HEK293 (cell line): ENCODE measurements at regions not wholly inside any gene's neighbourhood (a gene's known extent, or its start where the extent isn't known, plus 50 kb on each side); places are given as distances from the start of the nearest gene placed in this dataset.

ENCODE experiments used
- CTCF ChIA-PET: fragments of 350-600 bp; formaldehyde crosslinking; extraction: SDS; loops from one replicate; lab custom pipeline; 2021; ENCODE audit warnings: antibody characterized with exemption; lab: Yijun Ruan, JAX
- POLR2A ChIA-PET: fragments of 300-600 bp; formaldehyde crosslinking; extraction: SDS; loops from one replicate; lab custom pipeline; 2020; ENCODE audit warnings: antibody characterized with exemption, inconsistent platforms; lab: Yijun Ruan, JAX
- H3K27ac ChIP-seq: fragments of 200-500 bp; sonication (Bioruptor generic); 2 replicates; pipeline ENCODE4 v1.5.1; 2014; ENCODE audit warnings: low read depth, low read length, control low read depth, inconsistent platforms; ENCODE audit errors: extremely low read depth
- H3K36me3 ChIP-seq, 2 experiments: fragments of 200-500 bp in 1 of 2; sonication (Bioruptor generic) in 1 of 2; 1 replicate in 1 of 2; 2 replicates in 1 of 2; pipeline ENCODE4 v1.5.1; 2014 to 2017; ENCODE audit warnings: inconsistent platforms in 2 of 2, low read length in 2 of 2; ENCODE audit not compliant: control insufficient read depth in 2 of 2, insufficient read depth in 1 of 2
- H3K4me1 ChIP-seq: fragments of 200-500 bp; sonication (Bioruptor generic); 2 replicates; pipeline ENCODE4 v1.5.1; 2014; ENCODE audit warnings: mild to moderate bottlenecking, low read length, inconsistent platforms; ENCODE audit not compliant: control insufficient read depth, insufficient read depth
- H3K4me3 ChIP-seq: 2 replicates; pipeline ENCODE4 v1.5.1; 2011; ENCODE audit warnings: low read depth, mild to moderate bottlenecking, control low read depth, low read length, moderate library complexity
- H3K9me3 ChIP-seq: fragments of 200-500 bp; sonication (Bioruptor generic); 2 replicates; pipeline ENCODE4 v1.5.1; 2014; ENCODE audit warnings: low read depth, low read length, inconsistent platforms; ENCODE audit not compliant: control insufficient read depth, insufficient read depth
- GLIS1 ChIP-seq: fragments of 450-650 bp; formaldehyde crosslinking; IDR thresholded peaks from 2 replicates; pipeline ENCODE4 v1.5.1; 2016; ENCODE audit warnings: missing biosample characterization, missing genetic modification characterization
- KLF1 ChIP-seq: fragments of 450-650 bp; formaldehyde crosslinking; IDR thresholded peaks from 2 replicates; pipeline ENCODE4 v1.5.1; 2016; ENCODE audit warnings: missing biosample characterization, missing genetic modification characterization
- SETDB1 ChIP-seq: IDR thresholded peaks from one replicate; pipeline ENCODE4 v1.6.1; 2017; ENCODE audit warnings: mild to moderate bottlenecking, low read length, moderate library complexity, mixed read lengths; ENCODE audit not compliant: insufficient read length
- ZBTB1 ChIP-seq: fragments of 450-650 bp; formaldehyde crosslinking; IDR thresholded peaks from 2 replicates; pipeline ENCODE4 v1.5.1; 2016; ENCODE audit warnings: missing biosample characterization, missing genetic modification characterization
- ZBTB8A ChIP-seq: fragments of 450-650 bp; formaldehyde crosslinking; IDR thresholded peaks from 2 replicates; pipeline ENCODE4 v1.5.1; 2016; ENCODE audit warnings: missing biosample characterization, missing genetic modification characterization
- ZNF16 ChIP-seq: fragments of 450-650 bp; formaldehyde crosslinking; IDR thresholded peaks from 2 replicates; pipeline ENCODE4 v1.5.1; 2016; ENCODE audit warnings: low read depth, missing biosample characterization, missing genetic modification characterization
- ZNF2 ChIP-seq: fragments of 450-650 bp; formaldehyde crosslinking; IDR thresholded peaks from 2 replicates; pipeline ENCODE4 v1.5.1; 2016; ENCODE audit warnings: missing biosample characterization, missing genetic modification characterization
- ZNF211 ChIP-seq: fragments of 450-650 bp; formaldehyde crosslinking; IDR thresholded peaks from 2 replicates; pipeline ENCODE4 v1.5.1; 2016; ENCODE audit warnings: low read depth, missing biosample characterization, missing genetic modification characterization
- ZNF223 ChIP-seq: fragments of 450-650 bp; formaldehyde crosslinking; IDR thresholded peaks from 2 replicates; pipeline ENCODE4 v1.5.1; 2016; ENCODE audit warnings: missing biosample characterization, missing genetic modification characterization
- ZNF354C ChIP-seq: fragments of 450-650 bp; formaldehyde crosslinking; IDR thresholded peaks from 2 replicates; pipeline ENCODE4 v1.5.1; 2016; ENCODE audit warnings: missing biosample characterization, missing genetic modification characterization, low read depth, borderline replicate concordance
- ZNF404 ChIP-seq: fragments of 450-650 bp; formaldehyde crosslinking; IDR thresholded peaks from 2 replicates; pipeline ENCODE4 v1.5.1; 2017; ENCODE audit warnings: missing biosample characterization, missing genetic modification characterization
- ZNF544 ChIP-seq: fragments of 450-650 bp; formaldehyde crosslinking; IDR thresholded peaks from 2 replicates; pipeline ENCODE4 v1.5.0; 2017; ENCODE audit warnings: missing biosample characterization, missing genetic modification characterization
- ZNF548 ChIP-seq: fragments of 450-650 bp; formaldehyde crosslinking; IDR thresholded peaks from 2 replicates; pipeline ENCODE4 v1.5.1; 2016; ENCODE audit warnings: missing biosample characterization, missing genetic modification characterization
- ZNF555 ChIP-seq: fragments of 450-650 bp; formaldehyde crosslinking; conservative IDR thresholded peaks from 2 replicates; pipeline ENCODE4 v1.5.1; 2017; ENCODE audit warnings: missing biosample characterization, mild to moderate bottlenecking, missing genetic modification characterization, inconsistent platforms
- ZNF623 ChIP-seq: fragments of 450-650 bp; formaldehyde crosslinking; IDR thresholded peaks from 2 replicates; pipeline ENCODE4 v1.5.1; 2016; ENCODE audit warnings: missing biosample characterization, missing genetic modification characterization
- ZNF624 ChIP-seq: fragments of 450-650 bp; formaldehyde crosslinking; IDR thresholded peaks from 2 replicates; pipeline ENCODE4 v1.5.1; 2017; ENCODE audit warnings: missing biosample characterization, missing genetic modification characterization
- TF ChIP-seq, protein P1 (sequence below): fragments of 450-650 bp; formaldehyde crosslinking; conservative IDR thresholded peaks from 2 replicates; pipeline ENCODE4 v1.5.1; 2016; ENCODE audit warnings: low read depth, missing biosample characterization, missing genetic modification characterization
- TF ChIP-seq, protein P2 (sequence below): sonication (generic); formaldehyde crosslinking; IDR thresholded peaks from 2 replicates; pipeline ENCODE4 v1.8.1; 2022; ENCODE audit warnings: mild to moderate bottlenecking, moderate library complexity, missing genetic modification reagents
- TF ChIP-seq, protein P3 (sequence below): fragments of 450-650 bp; formaldehyde crosslinking; IDR thresholded peaks from 2 replicates; pipeline ENCODE4 v1.5.1; 2016; ENCODE audit warnings: missing biosample characterization, missing genetic modification characterization
- TF ChIP-seq, protein P4 (sequence below): fragments of 450-650 bp; formaldehyde crosslinking; IDR thresholded peaks from 2 replicates; pipeline ENCODE4 v1.5.1; 2016; ENCODE audit warnings: missing biosample characterization, missing genetic modification characterization
- TF ChIP-seq, protein P5 (sequence below): fragments of 450-650 bp; formaldehyde crosslinking; IDR thresholded peaks from 2 replicates; pipeline ENCODE4 v1.5.1; 2016; ENCODE audit warnings: missing biosample characterization, missing genetic modification characterization

DNA sequence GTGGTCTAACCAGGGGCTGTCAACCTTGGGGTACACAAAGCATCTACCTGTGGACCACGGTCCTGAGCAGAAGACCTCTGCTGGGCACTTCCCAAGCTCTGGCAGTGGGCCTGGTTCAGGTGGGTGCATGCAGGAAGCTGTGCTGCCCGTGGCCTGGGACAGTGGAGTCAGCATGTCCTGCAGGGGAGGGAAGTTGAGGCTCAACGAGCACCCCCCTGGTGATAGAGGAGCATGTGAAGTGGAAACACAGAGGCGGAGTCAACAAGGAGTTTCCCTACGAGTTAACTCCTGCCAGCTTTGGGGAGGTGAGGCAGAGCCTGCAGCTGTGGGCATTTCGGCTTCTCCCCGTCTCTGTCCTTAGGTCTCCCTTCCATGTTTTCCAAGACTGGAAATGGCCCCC, 67.5 kb upstream of the IRX2 start:
- CTCF ChIA-PET = no interaction called here
- TF ChIP-seq ZNF404 (no peak), ZNF16 (tag by site-specific recombination) (no peak), ZNF211 (tag by site-specific recombination) (no peak), ZNF555 (tag by site-specific recombination) (no peak)
- TF ChIP-seq, protein P1, sequence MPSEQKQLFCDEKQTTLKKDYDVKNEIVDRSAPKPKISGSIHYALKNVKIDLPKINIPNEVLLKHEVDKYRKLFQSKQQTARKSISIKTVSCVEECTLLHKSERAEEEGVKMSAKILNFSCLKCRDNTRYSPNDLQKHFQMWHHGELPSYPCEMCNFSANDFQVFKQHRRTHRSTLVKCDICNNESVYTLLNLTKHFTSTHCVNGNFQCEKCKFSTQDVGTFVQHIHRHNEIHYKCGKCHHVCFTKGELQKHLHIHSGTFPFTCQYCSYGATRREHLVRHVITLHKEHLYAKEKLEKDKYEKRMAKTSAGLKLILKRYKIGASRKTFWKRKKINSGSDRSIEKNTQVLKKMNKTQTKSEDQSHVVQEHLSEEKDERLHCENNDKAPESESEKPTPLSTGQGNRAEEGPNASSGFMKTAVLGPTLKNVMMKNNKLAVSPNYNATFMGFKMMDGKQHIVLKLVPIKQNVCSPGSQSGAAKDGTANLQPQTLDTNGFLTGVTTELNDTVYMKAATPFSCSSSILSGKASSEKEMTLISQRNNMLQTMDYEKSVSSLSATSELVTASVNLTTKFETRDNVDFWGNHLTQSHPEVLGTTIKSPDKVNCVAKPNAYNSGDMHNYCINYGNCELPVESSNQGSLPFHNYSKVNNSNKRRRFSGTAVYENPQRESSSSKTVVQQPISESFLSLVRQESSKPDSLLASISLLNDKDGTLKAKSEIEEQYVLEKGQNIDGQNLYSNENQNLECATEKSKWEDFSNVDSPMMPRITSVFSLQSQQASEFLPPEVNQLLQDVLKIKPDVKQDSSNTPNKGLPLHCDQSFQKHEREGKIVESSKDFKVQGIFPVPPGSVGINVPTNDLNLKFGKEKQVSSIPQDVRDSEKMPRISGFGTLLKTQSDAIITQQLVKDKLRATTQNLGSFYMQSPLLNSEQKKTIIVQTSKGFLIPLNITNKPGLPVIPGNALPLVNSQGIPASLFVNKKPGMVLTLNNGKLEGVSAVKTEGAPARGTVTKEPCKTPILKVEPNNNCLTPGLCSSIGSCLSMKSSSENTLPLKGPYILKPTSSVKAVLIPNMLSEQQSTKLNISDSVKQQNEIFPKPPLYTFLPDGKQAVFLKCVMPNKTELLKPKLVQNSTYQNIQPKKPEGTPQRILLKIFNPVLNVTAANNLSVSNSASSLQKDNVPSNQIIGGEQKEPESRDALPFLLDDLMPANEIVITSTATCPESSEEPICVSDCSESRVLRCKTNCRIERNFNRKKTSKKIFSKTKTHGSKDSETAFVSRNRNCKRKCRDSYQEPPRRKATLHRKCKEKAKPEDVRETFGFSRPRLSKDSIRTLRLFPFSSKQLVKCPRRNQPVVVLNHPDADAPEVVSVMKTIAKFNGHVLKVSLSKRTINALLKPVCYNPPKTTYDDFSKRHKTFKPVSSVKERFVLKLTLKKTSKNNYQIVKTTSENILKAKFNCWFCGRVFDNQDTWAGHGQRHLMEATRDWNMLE (tag by site-specific recombination) = no peak
- TF ChIP-seq, protein P2, sequence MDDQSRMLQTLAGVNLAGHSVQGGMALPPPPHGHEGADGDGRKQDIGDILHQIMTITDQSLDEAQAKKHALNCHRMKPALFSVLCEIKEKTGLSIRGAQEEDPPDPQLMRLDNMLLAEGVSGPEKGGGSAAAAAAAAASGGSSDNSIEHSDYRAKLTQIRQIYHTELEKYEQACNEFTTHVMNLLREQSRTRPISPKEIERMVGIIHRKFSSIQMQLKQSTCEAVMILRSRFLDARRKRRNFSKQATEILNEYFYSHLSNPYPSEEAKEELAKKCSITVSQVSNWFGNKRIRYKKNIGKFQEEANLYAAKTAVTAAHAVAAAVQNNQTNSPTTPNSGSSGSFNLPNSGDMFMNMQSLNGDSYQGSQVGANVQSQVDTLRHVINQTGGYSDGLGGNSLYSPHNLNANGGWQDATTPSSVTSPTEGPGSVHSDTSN = no peak
- TF ChIP-seq, all 188 proteins: peak for 0
- no peak overlapping the region for H3K27ac ChIP-seq

DNA sequence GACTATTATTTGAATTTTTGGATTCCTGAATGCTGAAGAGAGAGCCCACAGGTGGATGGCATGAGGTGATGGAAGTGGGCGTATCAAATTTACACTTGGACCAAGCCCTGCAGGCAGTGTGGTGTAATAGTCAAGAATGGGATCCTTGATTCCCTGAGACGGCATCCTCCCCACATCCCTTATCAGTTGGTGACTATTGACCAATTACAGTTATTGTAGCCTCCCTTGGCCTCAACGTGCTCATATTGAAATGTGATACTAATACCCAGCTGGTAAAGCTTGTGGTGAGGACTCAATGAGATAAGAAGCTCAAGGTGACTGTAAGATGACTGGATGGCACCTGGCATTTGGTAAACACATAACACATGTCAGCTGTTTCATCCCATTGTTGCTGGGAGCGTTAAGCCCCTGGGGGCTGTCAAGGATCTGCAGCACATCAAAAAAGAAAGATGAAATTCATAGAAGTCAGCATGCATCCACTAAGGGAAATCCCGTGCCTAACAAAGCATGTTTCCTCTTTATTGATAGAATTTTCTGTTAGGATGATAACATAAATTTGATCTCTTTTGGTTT, 65.6 kb upstream of the IRX2 start:
- ChIA-PET POLR2A (no interaction called here), CTCF (no interaction called here)
- no peaks in the 10 kb centered on the region for H3K36me3 ChIP-seq
- no peaks in the 10 kb centered on the region for H3K9me3 ChIP-seq
- no peak overlapping the region for H3K27ac ChIP-seq
- TF ChIP-seq ZNF544 (no peak), GLIS1 (tag by site-specific recombination) (no peak), ZBTB8A (tag by site-specific recombination) (no peak), ZNF624 (tag by site-specific recombination) (no peak), ZNF354C (no peak), ZNF223 (tag by site-specific recombination) (no peak), KLF1 (tag by site-specific recombination) (no peak), SETDB1 (no peak), ZNF623 (tag by site-specific recombination) (no peak), ZBTB1 (tag by site-specific recombination) (no peak), ZNF2 (no peak), ZNF548 (tag by site-specific recombination) (no peak)
- TF ChIP-seq, protein P3, sequence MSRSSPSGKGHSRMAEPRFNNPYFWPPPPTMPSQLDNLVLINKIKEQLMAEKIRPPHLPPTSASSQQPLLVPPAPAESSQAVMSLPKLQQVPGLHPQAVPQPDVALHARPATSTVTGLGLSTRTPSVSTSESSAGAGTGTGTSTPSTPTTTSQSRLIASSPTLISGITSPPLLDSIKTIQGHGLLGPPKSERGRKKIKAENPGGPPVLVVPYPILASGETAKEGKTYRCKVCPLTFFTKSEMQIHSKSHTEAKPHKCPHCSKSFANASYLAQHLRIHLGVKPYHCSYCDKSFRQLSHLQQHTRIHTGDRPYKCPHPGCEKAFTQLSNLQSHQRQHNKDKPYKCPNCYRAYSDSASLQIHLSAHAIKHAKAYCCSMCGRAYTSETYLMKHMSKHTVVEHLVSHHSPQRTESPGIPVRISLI (tag by site-specific recombination) = no peak
- TF ChIP-seq, protein P4, sequence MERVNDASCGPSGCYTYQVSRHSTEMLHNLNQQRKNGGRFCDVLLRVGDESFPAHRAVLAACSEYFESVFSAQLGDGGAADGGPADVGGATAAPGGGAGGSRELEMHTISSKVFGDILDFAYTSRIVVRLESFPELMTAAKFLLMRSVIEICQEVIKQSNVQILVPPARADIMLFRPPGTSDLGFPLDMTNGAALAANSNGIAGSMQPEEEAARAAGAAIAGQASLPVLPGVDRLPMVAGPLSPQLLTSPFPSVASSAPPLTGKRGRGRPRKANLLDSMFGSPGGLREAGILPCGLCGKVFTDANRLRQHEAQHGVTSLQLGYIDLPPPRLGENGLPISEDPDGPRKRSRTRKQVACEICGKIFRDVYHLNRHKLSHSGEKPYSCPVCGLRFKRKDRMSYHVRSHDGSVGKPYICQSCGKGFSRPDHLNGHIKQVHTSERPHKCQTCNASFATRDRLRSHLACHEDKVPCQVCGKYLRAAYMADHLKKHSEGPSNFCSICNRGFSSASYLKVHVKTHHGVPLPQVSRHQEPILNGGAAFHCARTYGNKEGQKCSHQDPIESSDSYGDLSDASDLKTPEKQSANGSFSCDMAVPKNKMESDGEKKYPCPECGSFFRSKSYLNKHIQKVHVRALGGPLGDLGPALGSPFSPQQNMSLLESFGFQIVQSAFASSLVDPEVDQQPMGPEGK (tag by site-specific recombination) = no peak
- TF ChIP-seq, protein P5, sequence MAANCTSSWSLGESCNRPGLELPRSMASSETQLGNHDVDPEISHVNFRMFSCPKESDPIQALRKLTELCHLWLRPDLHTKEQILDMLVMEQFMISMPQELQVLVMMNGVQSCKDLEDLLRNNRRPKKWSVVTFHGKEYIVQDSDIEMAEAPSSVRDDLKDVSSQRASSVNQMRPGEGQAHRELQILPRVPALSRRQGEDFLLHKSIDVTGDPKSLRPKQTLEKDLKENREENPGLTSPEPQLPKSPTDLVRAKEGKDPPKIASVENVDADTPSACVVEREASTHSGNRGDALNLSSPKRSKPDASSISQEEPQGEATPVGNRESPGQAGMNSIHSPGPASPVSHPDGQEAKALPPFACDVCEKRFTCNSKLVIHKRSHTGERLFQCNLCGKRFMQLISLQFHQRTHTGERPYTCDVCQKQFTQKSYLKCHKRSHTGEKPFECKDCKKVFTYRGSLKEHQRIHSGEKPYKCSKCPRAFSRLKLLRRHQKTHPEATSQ (tag by site-specific recombination) = no peak
- no peaks in the 10 kb centered on the region for H3K4me1 ChIP-seq
- H3K4me3 ChIP-seq = no peak overlapping the region

More for the DNA sequence above, 67.5 kb upstream of the IRX2 start:
- Histone ChIP-seq H3K36me3 (no peaks in the 10 kb centered on the region), H3K9me3 (no peaks in the 10 kb centered on the region), H3K4me1 (no peaks in the 10 kb centered on the region), H3K4me3 (no peak overlapping the region)
- POLR2A ChIA-PET = no interaction called here
